GM13977 (cell line): ENCODE measurements at regions not wholly inside any gene's neighbourhood (a gene's known extent, or its start where the extent isn't known, plus 50 kb on each side); places are given as distances from the start of the nearest gene placed in this dataset.

ENCODE experiments used
- DNase-seq: peaks from one replicate; pipeline ENCODE4 v3.0.0; 2012; ENCODE audit warnings: low spot score
- CTCF ChIP-seq: IDR thresholded peaks from 2 replicates; pipeline ENCODE4 v1.5.1; 2012; ENCODE audit warnings: mild to moderate bottlenecking, control low read depth; ENCODE audit not compliant: insufficient read depth; ENCODE audit errors: extremely low read depth, missing control alignments
- in situ Hi-C: fragments of 300-500 bp; cut with MboI; formaldehyde crosslinking; loops from one replicate; pipeline ENCODE4 v1.12.0; 2022; ENCODE audit warnings: low sequenced_read_pairs, low pct_unique_long_range_greater_than_20kb, mixed read lengths, inconsistent platforms; ENCODE audit not compliant: unreplicated experiment

- in situ Hi-C loops: no loop called here
- TF ChIP-seq CTCF: no peak
- no peak for DNase-seq
Observed at GRCh38 chr9:95815961-95816360, 59.5 kb upstream of the ERCC6L2 start.

- in situ Hi-C loops: no loop called here
- no peak for DNase-seq
- no peak for TF ChIP-seq CTCF
Observed at GRCh38 chr9:95815133-95815532, 60.4 kb upstream of the ERCC6L2 start.

- no peak for DNase-seq
Observed at GRCh38 chr9:95813923-95814322, 61.6 kb upstream of the ERCC6L2 start.

GRCh38 chr9:95810814-95811213, 64.7 kb upstream of the ERCC6L2 start:
- in situ Hi-C loops: no loop called here

More at GRCh38 chr9:95813923-95814322, 61.6 kb upstream of the ERCC6L2 start:
- in situ Hi-C loops: no loop called here
- no peak for TF ChIP-seq CTCF

GRCh38 chr9:95810133-95810532, 65.4 kb upstream of the ERCC6L2 start:
- in situ Hi-C loops: no loop called here
- no peak for DNase-seq
- peak; percentile 31 for TF ChIP-seq CTCF

More at GRCh38 chr9:95810814-95811213, 64.7 kb upstream of the ERCC6L2 start:
- no peak for TF ChIP-seq CTCF
- no peak for DNase-seq

GRCh38 chr9:95809686-95810085, 65.8 kb upstream of the ERCC6L2 start:
- no peak for DNase-seq
- in situ Hi-C loops: no loop called here
- no peak for TF ChIP-seq CTCF

- in situ Hi-C loops: no loop called here
- TF ChIP-seq CTCF: no peak
- DNase-seq: no peak
Observed at GRCh38 chr9:95808011-95808410, 67.5 kb upstream of the ERCC6L2 start.
